Naive thymus-derived CD4-positive, alpha-beta T cell (primary cell): ENCODE measurements at regions not wholly inside any gene's neighbourhood (a gene's known extent, or its start where the extent isn't known, plus 50 kb on each side); places are given as distances from the start of the nearest gene placed in this dataset.

Source experiments
- ATAC-seq: fragments of 150-1000 bp; cut with Tn5 transposase; 2 replicates; pipeline ENCODE4 v1.10.0; 2021; ENCODE audit warnings: mild to moderate bottlenecking, moderate library complexity
- CTCF ChIA-PET: fragments of 350-600 bp; sonication (Branson Sonifier 250); formaldehyde crosslinking; loops from one replicate; lab custom pipeline; 2021; ENCODE audit warnings: antibody characterized with exemption; lab: Charles Lee
- POLR2A ChIA-PET: fragments of 350-600 bp; sonication (Branson Sonifier 250); formaldehyde crosslinking; loops from one replicate; lab custom pipeline; 2021; ENCODE audit warnings: antibody characterized with exemption, inconsistent platforms; lab: Charles Lee
- DNase-seq, 9 donors: peaks; one replicate each; pipeline versions ENCODE4 v3.0.0 to v3.0.0-alpha.2; 2020 to 2022; ENCODE audit warnings: mixed read lengths in 1 of 9
- H3K27ac ChIP-seq: one replicate; pipeline ENCODE4 v1.7.0; 2013; ENCODE audit warnings: mild to moderate bottlenecking, low read depth, low read length, moderate library complexity
- H3K27me3 ChIP-seq, 2 donors: one replicate each; pipeline ENCODE4 v1.7.0; 2013; ENCODE audit warnings: low read length in 2 of 2, mild to moderate bottlenecking in 2 of 2, moderate library complexity in 2 of 2; ENCODE audit not compliant: control insufficient read depth in 2 of 2, insufficient read depth in 2 of 2
- H3K36me3 ChIP-seq, 3 experiments: 1 replicate in 2 of 3; 2 replicates in 1 of 3; pipeline ENCODE4 v1.7.0; 2013; ENCODE audit warnings: low read length in 3 of 3, mild to moderate bottlenecking in 3 of 3, moderate library complexity in 1 of 3; ENCODE audit not compliant: insufficient read depth in 3 of 3, control insufficient read depth in 2 of 3
- H3K4me1 ChIP-seq, 2 donors: one replicate each; pipeline ENCODE4 v1.7.0; 2013; ENCODE audit warnings: low read length in 2 of 2, mild to moderate bottlenecking in 2 of 2, moderate library complexity in 1 of 2; ENCODE audit not compliant: control insufficient read depth in 2 of 2, insufficient read depth in 2 of 2
- H3K4me3 ChIP-seq: 2 replicates; pipeline ENCODE4 v1.7.0; 2013; ENCODE audit warnings: mild to moderate bottlenecking, low read length
- H3K9me3 ChIP-seq, 3 experiments: 1 replicate in 2 of 3; 2 replicates in 1 of 3; pipeline ENCODE4 v1.7.0; 2013; ENCODE audit warnings: low read length in 3 of 3; ENCODE audit not compliant: control insufficient read depth in 2 of 3
- H3K27ac Mint-ChIP-seq, 9 donors: one replicate each; pipeline ENCODE4 v1.8.0; 2020 to 2022; ENCODE audit warnings: mixed read lengths in 9 of 9, mild to moderate bottlenecking in 8 of 9, moderate library complexity in 5 of 9, inconsistent platforms in 2 of 9
- H3K27me3 Mint-ChIP-seq, 5 donors: one replicate each; pipeline ENCODE4 v1.8.0; 2021 to 2022; ENCODE audit warnings: mixed read lengths in 5 of 5, mild to moderate bottlenecking in 1 of 5
- H3K36me3 Mint-ChIP-seq, 5 donors: one replicate each; pipeline ENCODE4 v1.8.0; 2020 to 2022; ENCODE audit warnings: mixed read lengths in 5 of 5, mild to moderate bottlenecking in 3 of 5, inconsistent platforms in 1 of 5
- H3K4me1 Mint-ChIP-seq, 7 donors: one replicate each; pipeline ENCODE4 v1.8.0; 2020 to 2022; ENCODE audit warnings: mixed read lengths in 7 of 7, mild to moderate bottlenecking in 3 of 7, inconsistent platforms in 1 of 7
- H3K4me3 Mint-ChIP-seq, 10 donors: one replicate each; pipeline ENCODE4 v1.8.0; 2020 to 2022; ENCODE audit warnings: mild to moderate bottlenecking in 10 of 10, mixed read lengths in 10 of 10, moderate library complexity in 6 of 10, inconsistent platforms in 2 of 10
- H3K9me3 Mint-ChIP-seq, 11 donors: one replicate each; pipeline ENCODE4 v1.8.0; 2020 to 2022; ENCODE audit warnings: mixed read lengths in 11 of 11, mild to moderate bottlenecking in 4 of 11, inconsistent platforms in 1 of 11, moderate library complexity in 1 of 11
- intact Hi-C, 2 donors: fragments of 100-400 bp; cut with micrococcal nuclease; formaldehyde crosslinking; loops; one replicate each; pipeline ENCODE4 v1.15.1; 2023

DNA sequence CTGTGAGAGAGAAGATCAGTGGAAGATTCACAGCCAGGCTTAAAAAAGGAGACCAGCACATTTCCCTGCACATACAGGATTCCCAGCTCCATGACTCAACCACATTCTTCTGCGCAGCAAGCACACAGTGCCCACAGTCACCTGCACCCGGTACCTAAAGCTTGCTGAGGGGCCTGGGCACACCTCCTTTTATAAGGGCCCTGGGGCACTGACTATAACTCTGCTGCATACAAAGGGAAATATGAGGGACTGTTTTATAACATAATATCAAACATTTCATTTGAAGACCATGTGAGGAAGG is 322.9 kb downstream of the DAD1 start:
- Histone ChIP-seq H3K9me3 (no peaks in the 10 kb centered on the region), H3K4me3 (no peak overlapping the region), H3K36me3 (no peaks in the 10 kb centered on the region), H3K27ac (no peak overlapping the region), H3K4me1 (no peaks in the 10 kb centered on the region), H3K27me3 (no peaks in the 10 kb centered on the region)
- DNase-seq (no peak), ATAC-seq (no peak)
- Mint-ChIP-seq H3K27me3 (no peaks in the 10 kb centered on the region), H3K36me3 (no peaks in the 10 kb centered on the region), H3K9me3 (peaks cover 0 to 2% (median 0%) of the 10 kb centered on the region in 11 donors), H3K4me3 (peak overlapping the region in 5 of 10 donors; percentile 29 to 81 (median 69)), H3K4me1 (peaks cover 0 to 17% (median 8%) of the 10 kb centered on the region in 7 donors), H3K27ac (peak overlapping the region in 6 of 9 donors; percentile 50 to 90 (median 86))
- POLR2A ChIA-PET, result no interaction called here
- intact Hi-C loops, result no loop called here
- CTCF ChIA-PET, result no interaction called here

DNA sequence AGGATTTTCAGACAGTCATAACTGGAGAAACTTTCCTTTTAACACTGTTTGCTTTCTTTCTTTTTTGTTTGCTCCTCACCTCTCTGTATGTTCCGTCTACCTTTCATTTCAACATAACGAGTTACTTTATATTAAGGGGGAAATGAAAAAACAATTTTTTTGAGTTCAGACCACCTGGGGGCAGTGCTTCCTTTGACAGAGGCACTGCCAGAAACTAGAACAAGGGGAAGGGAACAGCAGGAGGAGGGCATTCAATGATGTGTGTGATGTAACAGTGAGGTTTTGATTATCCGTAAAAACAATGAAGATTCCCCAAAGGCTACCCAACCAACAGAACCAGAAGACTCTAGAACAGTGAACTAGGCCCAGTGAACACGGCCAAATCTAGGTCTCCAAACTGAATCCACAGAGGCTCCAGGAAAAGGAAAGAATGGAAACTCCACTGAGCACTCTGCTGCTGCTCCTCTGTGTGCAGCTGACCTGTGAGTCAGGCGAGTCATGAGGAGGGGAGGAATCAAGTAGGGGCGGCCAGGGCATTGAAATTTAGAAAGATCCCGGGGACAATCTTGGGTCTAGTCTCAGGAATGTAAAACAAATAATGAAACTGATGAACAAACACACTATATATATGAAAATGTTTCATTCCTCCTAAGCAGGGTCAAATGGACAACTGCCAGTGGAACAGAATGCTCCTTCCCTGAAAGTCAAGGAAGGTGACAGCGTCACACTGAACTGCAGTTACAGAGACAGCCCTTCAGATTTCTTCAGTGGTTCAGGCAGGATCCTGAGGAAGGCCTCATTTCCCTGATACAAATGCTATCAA is 323.5 kb downstream of the DAD1 start:
- Histone ChIP-seq H3K4me3 (no peak overlapping the region), H3K9me3 (no peaks in the 10 kb centered on the region), H3K4me1 (no peaks in the 10 kb centered on the region), H3K27ac (peak overlapping the region; percentile 48), H3K27me3 (no peaks in the 10 kb centered on the region), H3K36me3 (no peaks in the 10 kb centered on the region)
- CTCF ChIA-PET, result no interaction called here
- H3K36me3 Mint-ChIP-seq, result no peaks in the 10 kb centered on the region
- peaks cover 0 to 17% (median 8%) of the 10 kb centered on the region in 7 donors for H3K4me1 Mint-ChIP-seq
- POLR2A ChIA-PET, result no interaction called here
- H3K27ac Mint-ChIP-seq, result peak overlapping the region in 8 of 9 donors; percentile 29 to 90 (median 86)
- no peaks in the 10 kb centered on the region for H3K27me3 Mint-ChIP-seq
- peaks cover 0 to 2% (median 0%) of the 10 kb centered on the region in 11 donors for H3K9me3 Mint-ChIP-seq
- ATAC-seq (no peak), DNase-seq (peak in 4 of 9 donors; percentile 8 to 26 (median 20))
- intact Hi-C loops, result no loop called here
- peak overlapping the region; percentile 25 to 83 (median 68) for H3K4me3 Mint-ChIP-seq

DNA sequence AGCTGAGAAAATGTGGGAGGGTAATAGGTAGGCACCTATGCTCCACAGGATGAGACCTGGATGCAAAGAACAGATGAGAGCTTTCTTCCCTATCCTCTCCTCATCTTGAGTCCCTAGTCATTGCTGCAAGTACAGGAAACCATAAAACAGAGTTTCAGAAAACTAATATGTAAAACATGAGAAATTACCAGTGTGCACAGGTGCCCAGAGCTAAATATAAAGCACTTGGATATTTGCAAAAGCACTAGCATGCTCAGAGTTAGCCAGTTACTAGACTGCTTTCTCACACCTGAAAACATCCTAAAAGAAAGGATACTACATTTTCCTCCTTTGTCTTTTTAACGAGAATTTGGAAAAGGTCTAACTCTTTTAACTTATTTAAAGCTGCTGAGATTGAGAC is 324.3 kb downstream of the DAD1 start:
- no peaks in the 10 kb centered on the region for H3K4me1 ChIP-seq
- peak overlapping the region in 3 of 9 donors; percentile 84 to 90 (median 89) for H3K27ac Mint-ChIP-seq
- H3K27me3 ChIP-seq, result no peaks in the 10 kb centered on the region
- CTCF ChIA-PET, result no interaction called here
- H3K9me3 ChIP-seq, result no peaks in the 10 kb centered on the region
- H3K27ac ChIP-seq, result no peak overlapping the region
- H3K4me1 Mint-ChIP-seq, result peaks cover 0 to 17% (median 8%) of the 10 kb centered on the region in 7 donors
- intact Hi-C loops, result no loop called here
- H3K36me3 ChIP-seq, result no peaks in the 10 kb centered on the region
- H3K9me3 Mint-ChIP-seq, result peaks cover 0 to under 1% (median 0%) of the 10 kb centered on the region in 11 donors
- no peak for ATAC-seq
- no peak for DNase-seq
- no peaks in the 10 kb centered on the region for H3K36me3 Mint-ChIP-seq
- no peak overlapping the region for H3K4me3 ChIP-seq
- POLR2A ChIA-PET, result no interaction called here
- H3K27me3 Mint-ChIP-seq, result no peaks in the 10 kb centered on the region
- H3K4me3 Mint-ChIP-seq, result peak overlapping the region in 1 of 10 donors; percentile 75

DNA sequence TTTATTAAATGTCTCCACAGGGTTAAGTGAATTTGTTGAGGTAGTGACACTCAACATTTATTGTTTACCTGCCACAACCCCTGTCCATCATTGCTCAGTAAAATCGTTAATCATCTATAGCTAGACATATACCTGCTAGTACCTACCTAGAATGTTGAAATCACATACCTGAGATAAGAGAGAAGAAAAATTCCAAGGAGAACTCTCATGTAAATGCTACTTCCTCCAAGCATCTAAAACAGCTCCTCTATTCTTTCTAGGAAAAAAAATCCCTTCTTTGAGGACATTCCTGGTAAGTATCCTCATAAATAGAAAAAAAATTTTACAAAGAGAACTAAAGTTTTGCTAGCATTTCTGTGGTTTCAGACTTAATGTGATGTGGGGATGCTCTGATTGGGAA is 325.1 kb downstream of the DAD1 start:
- Histone ChIP-seq H3K4me3 (no peak overlapping the region), H3K9me3 (no peaks in the 10 kb centered on the region), H3K27ac (no peak overlapping the region), H3K4me1 (no peaks in the 10 kb centered on the region), H3K36me3 (no peaks in the 10 kb centered on the region), H3K27me3 (no peaks in the 10 kb centered on the region)
- Mint-ChIP-seq H3K9me3 (no peaks in the 10 kb centered on the region), H3K36me3 (no peaks in the 10 kb centered on the region), H3K4me3 (peak overlapping the region in 1 of 10 donors; percentile 26), H3K27ac (no peak overlapping the region), H3K4me1 (peaks cover 0 to 12% (median 7%) of the 10 kb centered on the region in 7 donors), H3K27me3 (no peaks in the 10 kb centered on the region)
- ATAC-seq (no peak), DNase-seq (no peak)
- POLR2A ChIA-PET, result no interaction called here
- intact Hi-C loops, result no loop called here
- CTCF ChIA-PET, result no interaction called here

DNA sequence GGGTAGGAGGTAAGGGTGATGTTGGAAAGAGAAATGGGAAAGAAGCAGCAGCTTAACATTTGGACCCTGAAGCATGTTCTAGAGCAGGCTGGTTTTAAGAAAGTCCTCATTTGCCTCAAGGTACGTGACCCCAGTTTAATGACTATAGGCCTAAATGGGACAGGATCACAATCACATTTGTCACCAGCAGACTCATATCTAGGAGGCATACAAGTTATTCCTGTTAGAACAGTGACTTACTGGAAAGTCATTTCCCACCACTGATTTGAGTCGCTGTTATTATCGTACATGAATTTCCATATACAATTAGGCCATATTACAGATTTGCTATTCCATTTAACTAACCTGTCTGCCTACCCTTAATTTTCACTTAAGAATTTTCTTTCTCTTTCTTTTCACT is 326.1 kb downstream of the DAD1 start:
- H3K36me3 ChIP-seq, result no peaks in the 10 kb centered on the region
- ChIA-PET CTCF (no interaction called here), POLR2A (no interaction called here)
- Mint-ChIP-seq H3K27me3 (no peaks in the 10 kb centered on the region), H3K4me1 (peaks cover 0 to 7% (median 6%) of the 10 kb centered on the region in 7 donors), H3K36me3 (no peaks in the 10 kb centered on the region), H3K4me3 (no peak overlapping the region), H3K9me3 (no peaks in the 10 kb centered on the region), H3K27ac (no peak overlapping the region)
- ATAC-seq, result no peak
- no peaks in the 10 kb centered on the region for H3K9me3 ChIP-seq
- H3K27me3 ChIP-seq, result no peaks in the 10 kb centered on the region
- no peak overlapping the region for H3K4me3 ChIP-seq
- no peak overlapping the region for H3K27ac ChIP-seq
- intact Hi-C loops, result no loop called here
- no peak for DNase-seq
- no peaks in the 10 kb centered on the region for H3K4me1 ChIP-seq

DNA sequence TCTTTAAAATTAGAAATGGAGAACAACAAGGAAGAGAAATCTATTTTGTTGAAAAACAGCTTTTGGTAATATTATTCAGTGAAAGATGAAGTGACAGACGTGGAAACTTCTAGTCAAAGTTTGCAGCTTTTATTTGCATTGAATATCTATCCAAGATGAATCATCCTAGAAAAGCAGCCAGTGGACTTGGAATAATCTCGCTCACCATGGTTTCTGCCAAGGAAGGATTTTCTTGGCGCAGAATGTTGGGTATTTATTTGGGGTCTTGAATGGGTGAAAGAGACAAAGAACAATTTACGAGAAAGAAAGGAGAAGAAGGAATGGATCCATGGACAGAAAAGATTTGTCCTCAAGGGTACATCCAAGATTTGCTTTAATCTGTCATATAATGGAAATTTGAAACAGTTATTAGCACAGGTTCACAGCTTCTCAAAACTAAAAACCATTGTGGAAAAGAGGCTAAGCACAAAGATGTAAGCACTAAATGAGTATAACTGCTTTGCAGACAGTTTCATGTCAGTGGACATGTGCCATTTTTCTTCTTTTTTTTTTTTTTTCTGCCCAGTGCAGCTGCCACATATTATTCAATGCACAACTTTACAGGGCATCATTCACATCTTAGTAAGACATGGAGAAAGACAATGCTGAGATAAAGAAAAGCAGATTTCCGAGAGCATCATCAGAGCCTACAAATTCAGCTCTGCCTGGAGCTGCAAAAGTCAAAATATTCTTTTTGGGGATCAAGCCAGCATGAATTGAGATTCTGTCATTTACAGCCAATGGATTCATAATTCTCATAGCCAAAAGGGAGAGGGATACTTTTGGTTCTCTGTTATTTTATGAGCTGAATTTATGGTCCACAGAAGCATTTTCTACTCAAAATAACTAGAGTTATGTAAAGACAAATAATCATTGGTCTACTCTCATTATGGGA is 333.7 kb downstream of the DAD1 start:
- Mint-ChIP-seq H3K4me3 (no peak overlapping the region), H3K4me1 (peaks cover 0 to 2% (median 0%) of the 10 kb centered on the region in 7 donors), H3K36me3 (no peaks in the 10 kb centered on the region), H3K9me3 (no peaks in the 10 kb centered on the region), H3K27me3 (no peaks in the 10 kb centered on the region), H3K27ac (no peak overlapping the region)
- Histone ChIP-seq H3K9me3 (no peaks in the 10 kb centered on the region), H3K4me3 (no peak overlapping the region), H3K27me3 (no peaks in the 10 kb centered on the region), H3K4me1 (no peaks in the 10 kb centered on the region), H3K36me3 (no peaks in the 10 kb centered on the region), H3K27ac (no peak overlapping the region)
- intact Hi-C loops, result no loop called here
- ATAC-seq (no peak), DNase-seq (no peak)
- POLR2A ChIA-PET, result no interaction called here
- CTCF ChIA-PET, result no interaction called here
